Frontal cortex (tissue), 3 donors: ENCODE measurements at regions not wholly inside any gene's neighbourhood (a gene's known extent, or its start where the extent isn't known, plus 50 kb on each side); places are given as distances from the start of the nearest gene placed in this dataset.

Source experiments
- DNase-seq, 2 donors: peaks; one replicate each; pipeline ENCODE4 v3.0.0; 2012; ENCODE audit warnings: low spot score in 2 of 2
- FAIRE-seq: peaks from 2 replicates; lab custom pipeline; 2012; peaks lifted over from hg19 to GRCh38; lab: Jason Lieb, UNC
- donor health status: control.
- donor health status: control.
- donor health status: control.

- DNase-seq (no peak), FAIRE-seq (no peak)
Observed at GRCh38 chr20:23235173-23236027, 115.2 kb upstream of the NXT1 start.

- FAIRE-seq (no peak), DNase-seq (no peak)
Observed at GRCh38 chr20:23234311-23235078, 116.1 kb upstream of the NXT1 start.

- FAIRE-seq (no peak), DNase-seq (no peak)
Observed at GRCh38 chr20:23233341-23233740, 117.2 kb upstream of the NXT1 start.

DNA sequence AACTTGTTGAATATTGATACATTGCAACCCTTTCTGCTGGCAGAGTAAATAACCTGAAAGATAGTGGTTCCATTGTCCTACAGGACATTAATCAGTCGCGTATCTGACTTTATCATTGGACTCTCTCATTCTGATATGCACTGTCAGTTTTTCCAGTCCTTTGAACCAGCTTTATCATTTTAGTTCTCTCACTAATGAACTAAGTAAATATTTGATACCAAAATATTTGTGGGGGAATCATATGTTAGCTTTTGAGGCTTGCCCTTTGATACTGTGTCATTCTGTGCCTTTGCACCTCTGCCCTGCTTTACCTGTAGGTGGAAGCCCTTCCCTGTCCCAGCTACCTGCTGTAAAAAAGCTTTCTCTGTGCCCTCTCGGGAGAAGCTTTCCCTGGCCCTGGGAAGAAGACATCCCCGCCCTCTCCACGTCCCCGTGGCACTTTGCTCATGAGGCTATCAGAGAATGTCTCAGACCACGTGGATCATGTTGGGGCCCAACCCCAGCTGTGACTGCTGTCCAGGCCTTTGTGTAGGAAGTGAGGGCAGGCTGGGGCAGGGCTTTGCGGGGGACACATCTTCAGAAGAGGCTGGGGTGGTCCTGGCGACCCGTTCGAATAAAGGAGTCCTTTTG lies 117.8 kb upstream of the NXT1 start:
- DNase-seq, result no peak
- FAIRE-seq, result no peak

- DNase-seq (no peak), FAIRE-seq (no peak)
Observed at GRCh38 chr20:23232219-23232581, 118.4 kb upstream of the NXT1 start.

GRCh38 chr20:23231561-23232218 lies 118.9 kb upstream of the NXT1 start:
- no peak for FAIRE-seq
- no peak for DNase-seq

- FAIRE-seq, result no peak
Observed at GRCh38 chr20:23230766-23231385, 119.7 kb upstream of the NXT1 start.

GRCh38 chr20:23229989-23230388 lies 120.6 kb upstream of the NXT1 start:
- FAIRE-seq (no peak), DNase-seq (no peak)

More at GRCh38 chr20:23230766-23231385, 119.7 kb upstream of the NXT1 start:
- DNase-seq, result no peak

DNA sequence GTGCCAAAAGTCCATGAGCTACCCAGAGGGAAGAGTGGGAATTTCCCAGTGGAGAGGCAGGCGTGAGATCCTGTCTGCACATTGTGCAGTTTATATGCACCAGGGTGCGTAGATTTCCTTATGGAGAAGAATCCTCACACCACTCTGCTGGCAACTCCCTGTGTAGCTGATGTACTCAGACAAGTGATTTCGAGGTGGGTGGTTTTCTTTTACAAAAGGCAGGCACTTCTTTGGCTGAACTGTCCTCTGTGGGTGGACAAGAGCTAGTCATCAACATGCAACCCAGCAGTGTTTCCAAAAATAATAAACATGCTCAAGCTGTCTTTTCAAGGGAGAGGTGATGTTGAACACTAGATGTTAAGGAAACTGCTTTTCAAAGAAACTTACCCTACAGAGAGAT lies 121.7 kb upstream of the NXT1 start:
- FAIRE-seq (no peak), DNase-seq (no peak)

DNA sequence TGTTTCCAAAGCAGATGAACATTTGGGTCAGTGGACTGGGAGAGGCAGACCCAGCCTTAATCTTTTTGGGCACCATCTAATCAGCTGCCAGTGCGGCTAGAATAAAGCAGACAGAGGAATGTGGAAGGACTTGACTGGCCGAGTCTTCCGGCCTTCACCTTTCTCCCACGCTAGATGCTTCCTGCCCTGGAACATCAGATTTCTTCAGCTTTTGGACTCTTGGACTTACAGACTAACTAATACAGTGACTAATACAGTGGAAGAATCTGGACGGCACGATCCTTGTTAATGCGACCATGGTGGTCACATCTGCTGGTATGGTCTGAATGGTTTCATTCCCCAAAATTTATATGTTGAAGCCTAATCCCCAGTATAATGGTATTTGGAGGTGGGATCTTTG lies 122.6 kb upstream of the NXT1 start:
- DNase-seq (no peak), FAIRE-seq (no peak)

DNA sequence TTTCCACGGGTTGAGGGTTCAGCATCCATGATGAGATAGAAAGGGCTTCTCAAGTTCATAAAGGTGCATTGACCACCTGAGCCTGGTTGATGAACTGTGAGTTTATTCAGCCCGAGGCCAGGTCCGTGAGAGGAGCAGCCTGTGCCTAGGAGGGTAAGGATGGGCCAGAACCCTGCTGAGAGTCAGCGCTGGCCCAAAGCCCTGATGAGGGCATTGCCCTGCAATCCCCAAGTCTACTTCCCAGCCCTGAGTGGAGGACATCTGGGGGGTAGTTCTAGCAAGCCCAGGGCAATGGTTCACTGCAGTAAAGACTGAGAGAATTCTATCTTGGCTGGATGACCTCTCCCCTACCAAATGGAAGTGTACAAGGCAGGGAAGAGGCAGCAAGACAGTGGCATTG lies 123.3 kb upstream of the NXT1 start:
- DNase-seq, result no peak
- FAIRE-seq, result no peak

GRCh38 chr20:23226612-23227265 lies 123.9 kb upstream of the NXT1 start:
- no peak for DNase-seq
- FAIRE-seq, result no peak

GRCh38 chr20:23225407-23226060 lies 125.1 kb upstream of the NXT1 start:
- FAIRE-seq (no peak), DNase-seq (no peak)

- FAIRE-seq, result no peak
Observed at GRCh38 chr20:23224806-23225205, 125.8 kb upstream of the NXT1 start.

GRCh38 chr20:23223908-23224580 lies 126.5 kb upstream of the NXT1 start:
- no peak for DNase-seq
- no peak for FAIRE-seq

More at GRCh38 chr20:23224806-23225205, 125.8 kb upstream of the NXT1 start:
- DNase-seq, result no peak

GRCh38 chr20:23222531-23223200 lies 127.9 kb upstream of the NXT1 start:
- no peak for FAIRE-seq
- no peak for DNase-seq

- DNase-seq (no peak), FAIRE-seq (no peak)
Observed at GRCh38 chr20:23217023-23217422, 130.9 kb upstream of the CD93 start.
